RWPE1 (cell line): ENCODE measurements at regions not wholly inside any gene's neighbourhood (a gene's known extent, or its start where the extent isn't known, plus 50 kb on each side); places are given as distances from the start of the nearest gene placed in this dataset.

ENCODE experiments used
- CTCF ChIA-PET: fragments of 350-600 bp; sonication (Branson Sonifier 250); formaldehyde crosslinking; extraction: SDS; loops from one replicate; lab custom pipeline; 2021; lab: Yijun Ruan, JAX
- POLR2A ChIA-PET: fragments of 400-600 bp; formaldehyde crosslinking; extraction: SDS; loops from one replicate; lab custom pipeline; 2020; ENCODE audit warnings: antibody characterized with exemption; ENCODE audit not compliant: low non-redundant PET; lab: Yijun Ruan, JAX
- DNase-seq: peaks from one replicate; pipeline ENCODE4 v3.0.0; 2012; ENCODE audit warnings: low spot score
- H3K27ac ChIP-seq: fragments of 450-650 bp; 2 replicates; pipeline ENCODE4 v1.5.1; 2017
- CTCF ChIP-seq: fragments of 450-650 bp; conservative IDR thresholded peaks from 2 replicates; pipeline ENCODE4 v1.5.1; 2017; ENCODE audit warnings: low read depth, mild to moderate bottlenecking

- ChIA-PET POLR2A (no interaction called here), CTCF (no interaction called here)
- DNase-seq, result no peak
- TF ChIP-seq CTCF, result no peak
- H3K27ac ChIP-seq, result no peak overlapping the region
These were observed 135.0 kb upstream of the PKDCC start for GRCh38 chr2:41912776-41913175.

GRCh38 chr2:41913311-41913710, 134.5 kb upstream of the PKDCC start:
- no peak overlapping the region for H3K27ac ChIP-seq
- TF ChIP-seq CTCF, result no peak
- ChIA-PET POLR2A (no interaction called here), CTCF (no interaction called here)
- no peak for DNase-seq

- no peak for DNase-seq
- CTCF ChIA-PET, result no interaction called here
- TF ChIP-seq CTCF, result no peak
- no peak overlapping the region for H3K27ac ChIP-seq
- POLR2A ChIA-PET, result no interaction called here
These were observed 133.8 kb upstream of the PKDCC start for GRCh38 chr2:41913921-41914609.

- no peak for DNase-seq
- no peak overlapping the region for H3K27ac ChIP-seq
- ChIA-PET POLR2A (no interaction called here), CTCF (no interaction called here)
- TF ChIP-seq CTCF, result no peak
These were observed 132.9 kb upstream of the PKDCC start for GRCh38 chr2:41914936-41915335.

- DNase-seq, result no peak
- ChIA-PET POLR2A (no interaction called here), CTCF (no interaction called here)
- no peak for TF ChIP-seq CTCF
- no peak overlapping the region for H3K27ac ChIP-seq
These were observed 131.6 kb upstream of the PKDCC start for GRCh38 chr2:41916177-41916576.

GRCh38 chr2:41917587-41917986, 130.2 kb upstream of the PKDCC start:
- TF ChIP-seq CTCF, result no peak
- H3K27ac ChIP-seq, result no peak overlapping the region
- no peak for DNase-seq
- ChIA-PET POLR2A (no interaction called here), CTCF (no interaction called here)

GRCh38 chr2:41919135-41919534, 128.7 kb upstream of the PKDCC start:
- ChIA-PET POLR2A (no interaction called here), CTCF (no interaction called here)
- TF ChIP-seq CTCF, result no peak

More at GRCh38 chr2:41919135-41919534, 128.7 kb upstream of the PKDCC start:
- no peak overlapping the region for H3K27ac ChIP-seq
- DNase-seq, result no peak
